GM23248 (cell line): ENCODE measurements at regions not wholly inside any gene's neighbourhood (a gene's known extent, or its start where the extent isn't known, plus 50 kb on each side); places are given as distances from the start of the nearest gene placed in this dataset.

ENCODE experiments used
- EZH2 ChIP-seq: fragments of 200-600 bp; sonication (generic); IDR thresholded peaks from 2 replicates; pipeline ENCODE4 v1.6.1; 2018; ENCODE audit warnings: antibody characterized with exemption, mild to moderate bottlenecking; ENCODE audit not compliant: insufficient read depth, poor library complexity, severe bottlenecking
- EZH2phosphoT487 ChIP-seq: fragments of 200-600 bp; sonication (generic); IDR thresholded peaks from 2 replicates; pipeline ENCODE4 v1.6.1; 2018; ENCODE audit warnings: antibody characterized with exemption, moderate library complexity, mild to moderate bottlenecking, low read depth; ENCODE audit not compliant: insufficient read depth

- TF ChIP-seq EZH2 (no peak), EZH2phosphoT487 (no peak)
These were observed 191.7 kb upstream of the NDUFV2 start for GRCh38 chr18:8910843-8911242.
